ENCODE measurements at regions not wholly inside any gene's neighbourhood (a gene's known extent, or its start where the extent isn't known, plus 50 kb on each side); places are given as distances from the start of the nearest gene placed in this dataset.

- H3K27me3 ChIP-seq: peaks cover 5% of the 10 kb centered on the region
- in situ Hi-C loops (cut with MboI; ENCODE audit: low pct_ligation_motif_present in 1 of 4, low pct_unique_long_range_greater_than_20kb in 1 of 4, low sequenced_read_pairs in 3 of 4): loop anchor here (10.0 kb wide), 2 partner anchors 955 to 965 kb away; no protein-coding TSS in a partner anchor
- H3K9me3 ChIP-seq: no peaks in the 10 kb centered on the region
- WGBS, 2 donors (ENCODE audit: low coverage in 1 of 2): 66 to 80% methylated on average over 4 to 10 of the region's 14 CpGs
- H3K4me3 ChIP-seq: no peak overlapping the region
- peaks cover 8 to 16% (median 12%) of the 10 kb centered on the region in 4 donors for H3K4me1 ChIP-seq
- DNase-seq: no peak
- no peaks in the 10 kb centered on the region for H3K36me3 ChIP-seq
- peak overlapping the region; percentile 30 to 81 (median 69) for H3K27ac ChIP-seq
- intact Hi-C loops (cut with DNase I; ENCODE audit: low total_unique reads): loop anchor here (5.0 kb wide), 1 partner anchor 958 kb away; no protein-coding TSS in a partner anchor
- TF ChIP-seq POLR2A (IDR thresholded peaks at IDR 0.05) (no peak), CTCF (IDR thresholded peaks at IDR 0.05) (no peak)
These were observed 534.8 kb downstream of the INSC start for GRCh38 chr11:15649371-15650104.

GRCh38 chr11:15650105-15650938 lies 535.6 kb downstream of the INSC start:
- H3K4me1 ChIP-seq: peaks cover 8 to 16% (median 12%) of the 10 kb centered on the region in 4 donors
- TF ChIP-seq EP300 (IDR thresholded peaks at IDR 0.05; ENCODE audit: low read depth): no peak
- TF ChIP-seq POLR2A (IDR thresholded peaks at IDR 0.05): no peak
- TF ChIP-seq POLR2AphosphoS5 (IDR thresholded peaks at IDR 0.05): peak; percentile 39 to 54 (median 40)
- TF ChIP-seq CTCF (IDR thresholded peaks at IDR 0.05): peak; percentile 96 to 98 (median 97)
- no peaks in the 10 kb centered on the region for H3K36me3 ChIP-seq
- peak; percentile 94 for DNase-seq
- WGBS, 2 donors (ENCODE audit: low coverage in 1 of 2): 6% methylated on average over 17 of the region's 41 CpGs; no CpG with 5 or more reads in 1 of the 2 donors
- peaks cover 5% of the 10 kb centered on the region for H3K27me3 ChIP-seq
- intact Hi-C loops (cut with DNase I; ENCODE audit: low total_unique reads): no loop called here
- peak overlapping the region; percentile 20 to 45 (median 29) for H3K4me3 ChIP-seq
- H3K9me3 ChIP-seq: no peaks in the 10 kb centered on the region
- H3K27ac ChIP-seq: peak overlapping the region; percentile 63 to 81 (median 72)
- in situ Hi-C loops (cut with MboI; ENCODE audit: low pct_ligation_motif_present in 1 of 4, low pct_unique_long_range_greater_than_20kb in 1 of 4, low sequenced_read_pairs in 3 of 4): no loop called here

GRCh38 chr11:15651033-15651432 lies 536.3 kb downstream of the INSC start:
- peaks cover 8 to 16% (median 12%) of the 10 kb centered on the region in 4 donors for H3K4me1 ChIP-seq
- no peak for DNase-seq

More at GRCh38 chr11:15651033-15651432, 536.3 kb downstream of the INSC start:
- H3K36me3 ChIP-seq: no peaks in the 10 kb centered on the region
- no peak overlapping the region for H3K4me3 ChIP-seq
- 81 to 88% methylated on average over 4 to 22 of the region's 22 CpGs for WGBS, 2 donors (ENCODE audit: low coverage in 1 of 2)
- H3K27me3 ChIP-seq: peaks cover 5% of the 10 kb centered on the region
- H3K27ac ChIP-seq: peak overlapping the region in 3 of 4 donors; percentile 63 to 81 (median 69)
- intact Hi-C loops (cut with DNase I; ENCODE audit: low total_unique reads): no loop called here
- H3K9me3 ChIP-seq: no peaks in the 10 kb centered on the region
- in situ Hi-C loops (cut with MboI; ENCODE audit: low pct_ligation_motif_present in 1 of 4, low pct_unique_long_range_greater_than_20kb in 1 of 4, low sequenced_read_pairs in 3 of 4): no loop called here
- no peak for TF ChIP-seq EP300 (IDR thresholded peaks at IDR 0.05; ENCODE audit: low read depth)
- no peak for TF ChIP-seq POLR2AphosphoS5 (IDR thresholded peaks at IDR 0.05)
- TF ChIP-seq POLR2A (IDR thresholded peaks at IDR 0.05): no peak
- TF ChIP-seq CTCF (IDR thresholded peaks at IDR 0.05): no peak
